ENCODE measurements at regions not wholly inside any gene's neighbourhood (a gene's known extent, or its start where the extent isn't known, plus 50 kb on each side); places are given as distances from the start of the nearest gene placed in this dataset.

DNA sequence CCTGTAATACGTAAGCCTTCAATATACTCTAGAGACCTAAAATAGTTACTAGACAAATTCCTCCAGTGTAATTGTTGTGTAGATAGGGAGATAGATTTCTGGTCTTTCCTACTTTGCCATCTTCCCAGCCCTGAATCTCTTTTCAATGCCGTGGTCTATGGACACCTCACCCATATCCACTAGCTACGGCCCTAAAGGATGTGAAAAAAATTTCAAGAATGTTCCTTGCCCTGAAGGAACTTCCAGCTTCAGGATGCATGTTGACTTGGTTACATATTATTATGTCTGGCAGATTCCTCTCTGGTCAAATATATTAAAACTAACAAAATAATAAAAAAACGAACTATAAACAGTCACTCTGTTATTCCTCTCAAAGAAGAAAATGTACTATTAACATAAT is 52.4 kb upstream of the TSPAN5 start:
- H3K36me3 ChIP-seq (ENCODE audit: insufficient read depth, low read length): no peaks in the 10 kb centered on the region
- peak overlapping the region; percentile 90 for H3K27ac ChIP-seq
- TF ChIP-seq POLR2AphosphoS5 (IDR thresholded peaks at IDR 0.05; ENCODE audit: borderline replicate concordance, low read depth, low read length) (no peak), FOXP2 (optimal IDR thresholded peaks at IDR 0.05; ENCODE audit: control extremely low read depth, extremely low read length, insufficient read depth) (no peak), EZH2 (IDR thresholded peaks at IDR 0.05) (no peak)
- H3K9me3 ChIP-seq (ENCODE audit: low read depth, low read length): no peaks in the 10 kb centered on the region
- no peak for DNase-seq (ENCODE audit: low read depth, low spot score)
- no peak overlapping the region; the same call in 1 of the 2 replicates for H3K4me3 ChIP-seq
- H3K9ac ChIP-seq (ENCODE audit: insufficient read length): no peak overlapping the region
